AG10803 (cell line): ENCODE measurements at regions not wholly inside any gene's neighbourhood (a gene's known extent, or its start where the extent isn't known, plus 50 kb on each side); places are given as distances from the start of the nearest gene placed in this dataset.

Experiments
- DNase-seq: peaks from one replicate; pipeline ENCODE4 v3.0.0; 2010; ENCODE audit warnings: low read depth
- H3K4me3 ChIP-seq: 2 replicates; pipeline ENCODE4 v1.5.1; 2011; ENCODE audit warnings: mild to moderate bottlenecking, low read length, control low read depth
- CTCF ChIP-seq: conservative IDR thresholded peaks from 2 replicates; pipeline ENCODE4 v1.5.1; 2011; ENCODE audit warnings: mild to moderate bottlenecking, low read length, control low read depth, inconsistent platforms

- no peak for TF ChIP-seq CTCF
- DNase-seq = no peak
- H3K4me3 ChIP-seq = no peak overlapping the region
Observed at GRCh38 chr10:4028854-4029583, 244.0 kb upstream of the KLF6 start.

DNA sequence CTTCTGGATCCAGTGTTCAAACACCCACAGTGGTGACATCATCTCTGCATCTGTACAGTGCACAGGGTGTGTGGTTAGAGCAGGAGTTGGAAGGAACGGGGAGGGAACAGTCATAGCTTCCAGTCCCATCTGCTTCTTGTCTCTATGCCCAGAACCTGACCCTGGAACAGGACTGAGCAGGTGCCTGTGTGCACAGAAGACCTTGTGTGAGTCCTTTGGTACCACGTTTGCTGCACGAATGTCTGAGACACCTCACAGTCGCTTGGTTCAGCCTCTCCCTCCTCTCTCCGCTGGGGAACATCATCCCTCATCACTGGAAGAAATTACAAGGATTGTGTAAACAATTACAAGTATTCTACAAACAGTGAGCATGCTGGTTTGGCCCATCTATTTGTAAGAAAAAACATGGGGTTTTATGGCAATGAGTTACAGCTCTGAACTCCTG is 243.0 kb upstream of the KLF6 start:
- peak; percentile 34 for DNase-seq
- H3K4me3 ChIP-seq = no peak overlapping the region

GRCh38 chr10:4025339-4025738 is 240.3 kb upstream of the KLF6 start:
- no peak for TF ChIP-seq CTCF
- no peak for DNase-seq
- H3K4me3 ChIP-seq = no peak overlapping the region

More for the DNA sequence above, 243.0 kb upstream of the KLF6 start:
- no peak for TF ChIP-seq CTCF

- DNase-seq = no peak
- no peak for TF ChIP-seq CTCF
Observed at GRCh38 chr10:4024516-4025245, 239.7 kb upstream of the KLF6 start.

DNA sequence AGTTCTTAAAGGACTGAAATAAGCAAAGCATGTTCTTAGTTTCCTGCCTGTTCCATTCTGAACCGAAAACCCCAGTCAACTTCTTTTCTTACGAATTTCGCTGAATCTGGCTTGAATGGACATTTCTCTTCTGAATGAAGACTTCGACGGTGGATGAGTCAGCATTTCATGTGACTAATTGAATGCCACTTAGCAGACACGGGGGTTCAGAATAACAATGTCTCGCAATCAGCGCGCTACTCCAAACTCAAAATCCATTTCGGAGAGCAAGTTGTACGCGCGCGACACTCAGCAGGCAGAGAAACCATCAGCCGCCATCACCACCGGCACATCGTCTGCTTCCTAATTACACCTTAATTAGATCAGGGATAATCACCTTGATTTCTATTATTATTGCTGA is 239.0 kb upstream of the KLF6 start:
- TF ChIP-seq CTCF = no peak
- no peak for DNase-seq
- no peak overlapping the region for H3K4me3 ChIP-seq

More at GRCh38 chr10:4024516-4025245, 239.7 kb upstream of the KLF6 start:
- no peak overlapping the region for H3K4me3 ChIP-seq

- H3K4me3 ChIP-seq = no peak overlapping the region
- TF ChIP-seq CTCF = no peak
- no peak for DNase-seq
Observed at GRCh38 chr10:4022473-4022872, 237.5 kb upstream of the KLF6 start.

DNA sequence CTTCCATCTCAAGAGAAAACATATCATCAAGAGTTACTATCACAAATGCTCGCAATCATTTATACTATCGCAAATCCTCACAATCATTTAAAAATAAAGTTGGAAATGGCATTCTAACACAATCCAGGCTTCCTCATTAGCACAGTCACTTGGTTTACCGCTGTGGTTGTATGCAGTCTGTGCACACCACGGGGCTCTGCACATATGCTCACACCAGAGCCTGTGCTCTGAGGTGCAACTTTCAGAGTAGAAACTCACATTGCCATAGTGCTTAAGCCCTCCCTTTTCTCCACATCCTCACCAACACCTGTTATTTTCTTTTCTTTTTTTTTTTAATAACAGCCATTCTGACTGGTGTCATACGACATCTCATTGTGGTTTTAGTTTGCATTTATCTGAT is 235.6 kb upstream of the KLF6 start:
- no peak overlapping the region for H3K4me3 ChIP-seq
- no peak for DNase-seq
- no peak for TF ChIP-seq CTCF
